Endodermal cell (in vitro differentiated cells): ENCODE measurements at regions not wholly inside any gene's neighbourhood (a gene's known extent, or its start where the extent isn't known, plus 50 kb on each side); places are given as distances from the start of the nearest gene placed in this dataset.
A peak's percentile ranks its signal among the peaks of the same experiment; 100 is the strongest.

ENCODE experiments used
- DNase-seq: peaks from one replicate; pipeline ENCODE4 v3.0.0-alpha.2; 2017
- H3K27ac ChIP-seq: 2 replicates; pipeline ENCODE4 v1.5.1; 2013; ENCODE audit warnings: mild to moderate bottlenecking, low read depth, low read length, moderate library complexity
- H3K27me3 ChIP-seq: 2 replicates; pipeline ENCODE4 v1.6.1; 2013; ENCODE audit warnings: mild to moderate bottlenecking, low read length, moderate library complexity; ENCODE audit not compliant: insufficient read depth, control insufficient read depth, poor library complexity, severe bottlenecking
- H3K36me3 ChIP-seq: 2 replicates; pipeline ENCODE4 v1.7.0; 2013; ENCODE audit warnings: mild to moderate bottlenecking, low read length, moderate library complexity; ENCODE audit not compliant: control insufficient read depth, insufficient read depth
- H3K4me1 ChIP-seq: one replicate; pipeline ENCODE4 v1.7.0; 2013; ENCODE audit warnings: low read length; ENCODE audit not compliant: control insufficient read depth, insufficient read depth
- H3K4me3 ChIP-seq: 2 replicates; pipeline ENCODE4 v1.5.1; 2013; ENCODE audit warnings: mild to moderate bottlenecking, low read length, moderate library complexity
- H3K9ac ChIP-seq: 2 replicates; pipeline ENCODE4 v1.6.1; 2013; ENCODE audit warnings: mild to moderate bottlenecking, low read length, moderate library complexity; ENCODE audit not compliant: poor library complexity, severe bottlenecking; ENCODE audit errors: extremely low read depth
- H3K9me3 ChIP-seq: 2 replicates; pipeline ENCODE4 v1.6.1; 2013; ENCODE audit warnings: mild to moderate bottlenecking, low read length, moderate library complexity; ENCODE audit not compliant: control insufficient read depth
- H3K27ac Mint-ChIP-seq: 2 replicates; pipeline ENCODE4 v1.8.0; 2020; ENCODE audit warnings: mixed read lengths
- H3K27me3 Mint-ChIP-seq: 2 replicates; pipeline ENCODE4 v1.8.0; 2021; ENCODE audit warnings: mild to moderate bottlenecking, mixed read lengths; ENCODE audit not compliant: insufficient read depth
- H3K36me3 Mint-ChIP-seq: 2 replicates; pipeline ENCODE4 v1.8.0; 2020; ENCODE audit warnings: low read depth, mixed read lengths
- H3K4me1 Mint-ChIP-seq: 2 replicates; pipeline ENCODE4 v1.8.0; 2020; ENCODE audit warnings: mixed read lengths
- H3K4me3 Mint-ChIP-seq: 2 replicates; pipeline ENCODE4 v1.8.0; 2020; ENCODE audit warnings: mild to moderate bottlenecking, moderate library complexity, mixed read lengths
- H3K9me3 Mint-ChIP-seq: 2 replicates; pipeline ENCODE4 v1.8.0; 2020; ENCODE audit warnings: mild to moderate bottlenecking, mixed read lengths
- CTCF ChIP-seq: fragments of 200-600 bp; sonication (generic); conservative IDR thresholded peaks from 2 replicates; pipeline ENCODE4 v1.5.0; 2021; ENCODE audit warnings: antibody characterized with exemption, mild to moderate bottlenecking
- WGBS, 2 experiments: methylation state at CpG; one replicate each; pipeline versions ENCODE4 v1.1.5 to v1.1.7; 2013; ENCODE audit warnings: missing lambda C conversion rate in 2 of 2, mixed read lengths in 1 of 2; ENCODE audit not compliant: insufficient coverage in 1 of 2, insufficient read length in 1 of 2; 5-methylcytosine and 5-hydroxymethylcytosine counted together

DNA sequence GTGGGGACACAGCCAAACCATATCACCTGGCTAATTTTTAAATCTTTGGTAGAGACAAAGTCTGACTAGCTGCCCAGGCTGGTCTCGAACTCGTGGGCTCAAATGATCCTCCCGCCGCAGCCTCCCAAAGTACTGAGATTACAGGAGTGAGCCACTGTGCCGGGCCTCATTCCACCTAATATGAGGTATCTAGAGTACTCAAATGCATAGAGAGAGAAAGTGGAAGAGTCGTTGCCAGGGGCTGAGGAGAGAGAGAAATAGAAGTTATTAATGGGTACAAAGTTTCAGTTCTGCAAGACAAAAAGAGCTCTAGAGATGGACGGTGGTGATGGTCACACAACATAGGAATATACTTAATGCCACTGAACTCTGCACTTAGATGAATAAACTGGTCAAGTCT, 119.6 kb downstream of the TOMM20 start:
- Histone ChIP-seq H3K9ac (no peak overlapping the region), H3K4me1 (no peaks in the 10 kb centered on the region), H3K27ac (no peak overlapping the region), H3K4me3 (no peak overlapping the region), H3K36me3 (no peaks in the 10 kb centered on the region), H3K9me3 (peaks cover 10% of the 10 kb centered on the region), H3K27me3 (no peaks in the 10 kb centered on the region)
- no peaks in the 10 kb centered on the region for H3K36me3 Mint-ChIP-seq
- WGBS, 2 experiments, result 89 to 90% methylated on average over 6 to 7 of the region's 7 CpGs
- no peak overlapping the region for H3K4me3 Mint-ChIP-seq
- TF ChIP-seq CTCF, result no peak
- peak; percentile 15 for DNase-seq
- no peaks in the 10 kb centered on the region for H3K27me3 Mint-ChIP-seq
- H3K4me1 Mint-ChIP-seq, result no peaks in the 10 kb centered on the region
- peaks cover 10% of the 10 kb centered on the region for H3K9me3 Mint-ChIP-seq
- no peak overlapping the region for H3K27ac Mint-ChIP-seq

- H3K27me3 Mint-ChIP-seq, result no peaks in the 10 kb centered on the region
- Histone ChIP-seq H3K4me1 (no peaks in the 10 kb centered on the region), H3K9me3 (peaks cover 10% of the 10 kb centered on the region), H3K36me3 (no peaks in the 10 kb centered on the region), H3K4me3 (no peak overlapping the region), H3K27ac (no peak overlapping the region), H3K9ac (no peak overlapping the region), H3K27me3 (no peaks in the 10 kb centered on the region)
- H3K27ac Mint-ChIP-seq, result no peak overlapping the region
- no peak for TF ChIP-seq CTCF
- no peak overlapping the region for H3K4me3 Mint-ChIP-seq
- no peak for DNase-seq
- peaks cover 10% of the 10 kb centered on the region for H3K9me3 Mint-ChIP-seq
- no peaks in the 10 kb centered on the region for H3K4me1 Mint-ChIP-seq
- no peaks in the 10 kb centered on the region for H3K36me3 Mint-ChIP-seq
Observed at GRCh38 chr1:235008239-235008638, 120.4 kb downstream of the TOMM20 start.

GRCh38 chr1:235006816-235007215, 121.8 kb downstream of the TOMM20 start:
- no peak overlapping the region for H3K27ac Mint-ChIP-seq
- no peak overlapping the region for H3K27ac ChIP-seq
- no peaks in the 10 kb centered on the region for H3K27me3 ChIP-seq
- no peaks in the 10 kb centered on the region for H3K4me1 Mint-ChIP-seq
- DNase-seq, result no peak
- no peak for TF ChIP-seq CTCF
- H3K4me1 ChIP-seq, result no peaks in the 10 kb centered on the region
- no peaks in the 10 kb centered on the region for H3K36me3 Mint-ChIP-seq
- H3K9me3 ChIP-seq, result peaks cover 10% of the 10 kb centered on the region
- no peaks in the 10 kb centered on the region for H3K36me3 ChIP-seq
- H3K4me3 ChIP-seq, result no peak overlapping the region
- WGBS, 2 experiments, result 89 to 96% methylated on average over 4 to 5 of the region's 5 CpGs
- no peak overlapping the region for H3K4me3 Mint-ChIP-seq
- no peak overlapping the region for H3K9ac ChIP-seq
- H3K9me3 Mint-ChIP-seq, result peaks cover 10% of the 10 kb centered on the region
- no peaks in the 10 kb centered on the region for H3K27me3 Mint-ChIP-seq
